Adrenal gland (tissue), 9 donors: ENCODE measurements at regions not wholly inside any gene's neighbourhood (a gene's known extent, or its start where the extent isn't known, plus 50 kb on each side); places are given as distances from the start of the nearest gene placed in this dataset.

Source experiments
- DNase-seq, 7 donors: peaks; one replicate each; pipeline ENCODE4 v3.0.0-alpha.2; 2019 to 2020
- H3K27ac ChIP-seq, 5 donors: fragments of 200-600 bp; sonication (generic) in 4 of 5; 1 replicate in 3 of 5; 2 replicates in 2 of 5; pipeline versions ENCODE4 v1.5.1 to v1.8.0; 2016 to 2020; ENCODE audit warnings: mild to moderate bottlenecking in 1 of 5
- H3K27me3 ChIP-seq: fragments of 200-600 bp; 2 replicates; pipeline ENCODE4 v1.8.0; 2021
- H3K36me3 ChIP-seq, 2 donors: fragments of 200-600 bp; replicated peaks in 1 of 2; 1 replicate in 1 of 2; 2 replicates in 1 of 2; pipeline versions ENCODE4 v1.5.1 to v1.8.0; 2018 to 2022
- H3K4me1 ChIP-seq, 2 donors: fragments of 200-600 bp; replicated peaks in 1 of 2; 1 replicate in 1 of 2; 2 replicates in 1 of 2; pipeline versions ENCODE4 v1.5.1 to v1.8.0; 2018 to 2021
- H3K4me3 ChIP-seq, 4 donors: fragments of 200-600 bp; sonication (generic) in 3 of 4; one replicate each; pipeline ENCODE4 v1.5.1; 2016 to 2018
- H3K9me3 ChIP-seq, 3 donors: fragments of 200-600 bp; sonication (generic) in 1 of 3; replicated peaks in 1 of 3; 1 replicate in 2 of 3; 2 replicates in 1 of 3; pipeline versions ENCODE4 v1.5.1 to v1.8.0; 2016 to 2021
- CTCF ChIP-seq, 6 experiments: fragments of 450-650 bp in 4 of 6; fragments of 200-600 bp in 2 of 6; sonication (generic) in 1 of 6; IDR thresholded peaks; 1 replicate in 5 of 6; 2 replicates in 1 of 6; pipeline versions ENCODE4 v1.5.1 to v1.8.0; 2016 to 2021; ENCODE audit warnings: antibody characterized with exemption in 6 of 6, mild to moderate bottlenecking in 2 of 6, moderate library complexity in 1 of 6
- POLR2A ChIP-seq, 2 donors: fragments of 450-650 bp; IDR thresholded peaks; one replicate each; pipeline ENCODE4 v1.6.1; 2017; ENCODE audit warnings: antibody characterized with exemption in 2 of 2, mild to moderate bottlenecking in 2 of 2, moderate library complexity in 1 of 2
- WGBS, 4 donors: extraction: QIAGEN DNeasy Blood & Tissue Kit in 2 of 4; methylation state at CpG; one replicate each; pipeline versions ENCODE4 v1.1.5 to v1.1.7; 2013 to 2017; 5-methylcytosine and 5-hydroxymethylcytosine counted together
- intact Hi-C, 2 donors: fragments of 100-400 bp; cut with DNase I; formaldehyde crosslinking; loops; one replicate each; pipeline versions ENCODE4 v1.14.1 to v1.15.0; 2022 to 2023
- donor health status: healthy with polysubstance abuse.
- donor health status: Bipolar disorder and iron deficiency.
- donor health status: DM: yes; HTN: yes; CAD: no.
- donor health status: DM: no; HTN: no; CAD: no.
- donor health status: DM: no; HTN: no; CAD: no.

GRCh38 chr20:12327205-12327604 is 409.5 kb downstream of the BTBD3 start:
- no peak overlapping the region for H3K27ac ChIP-seq
- no peak for TF ChIP-seq CTCF (IDR thresholded peaks at IDR 0.05)
- TF ChIP-seq POLR2A (IDR thresholded peaks at IDR 0.05) = no peak
- no peaks in the 10 kb centered on the region for H3K36me3 ChIP-seq
- WGBS, 4 donors = 83 to 91% (median 89%) methylated on average over 2 of the region's 2 CpGs
- no peaks in the 10 kb centered on the region for H3K9me3 ChIP-seq
- H3K4me3 ChIP-seq = no peak overlapping the region
- no peaks in the 10 kb centered on the region for H3K4me1 ChIP-seq
- no peak for DNase-seq
- intact Hi-C loops = no loop called here
- no peaks in the 10 kb centered on the region for H3K27me3 ChIP-seq

- intact Hi-C loops = no loop called here
- H3K27ac ChIP-seq = no peak overlapping the region
- no peak overlapping the region for H3K4me3 ChIP-seq
- no peaks in the 10 kb centered on the region for H3K4me1 ChIP-seq
- H3K27me3 ChIP-seq = no peaks in the 10 kb centered on the region
- no peak for TF ChIP-seq CTCF (IDR thresholded peaks at IDR 0.05)
- no peaks in the 10 kb centered on the region for H3K36me3 ChIP-seq
- no peaks in the 10 kb centered on the region for H3K9me3 ChIP-seq
- WGBS, 4 donors = 42 to 55% (median 47%) methylated on average over 1 of the region's 1 CpG
- no peak for DNase-seq
Measured at GRCh38 chr20:12331236-12331635, 413.5 kb downstream of the BTBD3 start.

GRCh38 chr20:12337601-12338000 is 419.9 kb downstream of the BTBD3 start:
- intact Hi-C loops = no loop called here
- no peak for TF ChIP-seq CTCF (IDR thresholded peaks at IDR 0.05)
- no peak for TF ChIP-seq POLR2A (IDR thresholded peaks at IDR 0.05)
- no peaks in the 10 kb centered on the region for H3K4me1 ChIP-seq
- no peaks in the 10 kb centered on the region for H3K36me3 ChIP-seq
- no peak overlapping the region for H3K27ac ChIP-seq
- H3K4me3 ChIP-seq = no peak overlapping the region
- H3K27me3 ChIP-seq = no peaks in the 10 kb centered on the region
- no peak for DNase-seq
- 75 to 87% (median 84%) methylated on average over 3 of the region's 3 CpGs for WGBS, 4 donors
- H3K9me3 ChIP-seq = no peaks in the 10 kb centered on the region

GRCh38 chr20:12345978-12346377 is 428.3 kb downstream of the BTBD3 start:
- Histone ChIP-seq H3K36me3 (no peaks in the 10 kb centered on the region), H3K27ac (no peak overlapping the region), H3K4me3 (no peak overlapping the region), H3K27me3 (no peaks in the 10 kb centered on the region), H3K4me1 (no peaks in the 10 kb centered on the region), H3K9me3 (no peaks in the 10 kb centered on the region)
- TF ChIP-seq CTCF (IDR thresholded peaks at IDR 0.05) (no peak), POLR2A (IDR thresholded peaks at IDR 0.05) (no peak)
- no peak for DNase-seq
- intact Hi-C loops = no loop called here
- WGBS, 4 donors = 91 to 96% (median 93%) methylated on average over 2 of the region's 2 CpGs
